ENCODE measurements at regions not wholly inside any gene's neighbourhood (a gene's known extent, or its start where the extent isn't known, plus 50 kb on each side); places are given as distances from the start of the nearest gene placed in this dataset.

DNA sequence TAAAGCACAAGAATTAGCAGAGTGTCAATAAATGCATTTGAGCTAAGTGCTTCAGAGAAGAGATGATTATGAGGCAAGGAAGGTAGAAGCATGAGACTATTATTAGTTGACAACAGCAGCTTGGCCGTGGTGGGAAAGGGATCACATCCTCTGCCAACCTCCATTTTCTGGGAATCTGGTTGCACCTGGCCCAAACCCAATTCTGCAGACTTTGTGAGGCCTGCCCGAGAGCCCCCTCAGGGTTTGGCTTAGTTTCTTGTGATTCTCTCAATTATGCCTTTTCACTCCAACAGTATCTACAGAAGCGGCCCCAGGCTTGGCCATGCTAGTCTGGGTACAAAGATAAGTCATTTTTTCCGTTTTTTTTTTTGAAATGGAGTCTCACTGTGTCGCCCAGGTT, 111.0 kb upstream of the B3GAT2 start:
- peaks cover 2% of the 10 kb centered on the region for H3K4me1 ChIP-seq (ENCODE audit: insufficient read depth, low read length)
- no peak overlapping the region for H3K27ac ChIP-seq (ENCODE audit: low read depth, low read length)
- no peaks in the 10 kb centered on the region for H4K20me1 ChIP-seq (ENCODE audit: insufficient read depth, low read length)
- H3K79me2 ChIP-seq (ENCODE audit: insufficient read depth, low read length) = no peaks in the 10 kb centered on the region
- H3K4me2 ChIP-seq (ENCODE audit: insufficient read depth, low read length) = no peak overlapping the region
- H2AFZ ChIP-seq (ENCODE audit: low read length) = no peak overlapping the region
- no peaks in the 10 kb centered on the region for H3K27me3 ChIP-seq (ENCODE audit: insufficient read depth, low read length)
- H3K9me3 ChIP-seq (ENCODE audit: low read depth, low read length) = no peaks in the 10 kb centered on the region
- DNase-seq (ENCODE audit: insufficient read length, low spot score, missing footprints) = no peak
- no peaks in the 10 kb centered on the region for H3K36me3 ChIP-seq (ENCODE audit: insufficient read depth, low read length)
- H3K4me3 ChIP-seq (ENCODE audit: insufficient read depth, low read length) = no peak overlapping the region
- TF ChIP-seq, protein P1, sequence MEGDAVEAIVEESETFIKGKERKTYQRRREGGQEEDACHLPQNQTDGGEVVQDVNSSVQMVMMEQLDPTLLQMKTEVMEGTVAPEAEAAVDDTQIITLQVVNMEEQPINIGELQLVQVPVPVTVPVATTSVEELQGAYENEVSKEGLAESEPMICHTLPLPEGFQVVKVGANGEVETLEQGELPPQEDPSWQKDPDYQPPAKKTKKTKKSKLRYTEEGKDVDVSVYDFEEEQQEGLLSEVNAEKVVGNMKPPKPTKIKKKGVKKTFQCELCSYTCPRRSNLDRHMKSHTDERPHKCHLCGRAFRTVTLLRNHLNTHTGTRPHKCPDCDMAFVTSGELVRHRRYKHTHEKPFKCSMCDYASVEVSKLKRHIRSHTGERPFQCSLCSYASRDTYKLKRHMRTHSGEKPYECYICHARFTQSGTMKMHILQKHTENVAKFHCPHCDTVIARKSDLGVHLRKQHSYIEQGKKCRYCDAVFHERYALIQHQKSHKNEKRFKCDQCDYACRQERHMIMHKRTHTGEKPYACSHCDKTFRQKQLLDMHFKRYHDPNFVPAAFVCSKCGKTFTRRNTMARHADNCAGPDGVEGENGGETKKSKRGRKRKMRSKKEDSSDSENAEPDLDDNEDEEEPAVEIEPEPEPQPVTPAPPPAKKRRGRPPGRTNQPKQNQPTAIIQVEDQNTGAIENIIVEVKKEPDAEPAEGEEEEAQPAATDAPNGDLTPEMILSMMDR (IDR thresholded peaks at IDR 0.05; ENCODE audit: extremely low read depth, low read depth, low read length) = no peak

DNA sequence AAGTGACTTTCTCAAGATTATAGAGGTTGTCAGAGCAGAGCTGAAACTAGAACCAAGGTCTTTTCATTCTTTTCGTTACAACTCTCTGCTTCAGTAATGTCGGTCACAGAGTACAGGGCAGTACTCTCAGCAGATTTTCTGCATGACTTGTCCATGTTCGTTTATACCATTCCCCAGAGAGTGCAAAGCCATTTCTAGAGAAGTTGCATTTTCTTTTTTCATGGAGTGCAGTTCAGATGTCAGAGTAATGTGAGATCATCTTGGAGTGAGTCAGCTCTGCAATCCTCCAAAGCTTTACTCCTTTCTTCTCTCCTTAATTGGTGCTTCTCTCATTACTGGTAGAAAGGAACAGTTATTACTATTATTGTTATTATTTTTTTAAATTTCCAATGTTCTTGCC, 115.6 kb upstream of the B3GAT2 start:
- H2AFZ ChIP-seq (ENCODE audit: low read length) = no peak overlapping the region
- TF ChIP-seq, protein P1 (IDR thresholded peaks at IDR 0.05; ENCODE audit: extremely low read depth, low read depth, low read length) = no peak
- no peak overlapping the region for H3K27ac ChIP-seq (ENCODE audit: low read depth, low read length)
- H3K4me2 ChIP-seq (ENCODE audit: insufficient read depth, low read length) = no peak overlapping the region
- H3K27me3 ChIP-seq (ENCODE audit: insufficient read depth, low read length) = no peaks in the 10 kb centered on the region
- H3K4me3 ChIP-seq (ENCODE audit: insufficient read depth, low read length) = no peak overlapping the region
- no peaks in the 10 kb centered on the region for H3K36me3 ChIP-seq (ENCODE audit: insufficient read depth, low read length)
- H3K9me3 ChIP-seq (ENCODE audit: low read depth, low read length) = no peaks in the 10 kb centered on the region
- H3K79me2 ChIP-seq (ENCODE audit: insufficient read depth, low read length) = no peaks in the 10 kb centered on the region
- no peak for DNase-seq (ENCODE audit: insufficient read length, low spot score, missing footprints)
- H4K20me1 ChIP-seq (ENCODE audit: insufficient read depth, low read length) = no peaks in the 10 kb centered on the region
- peaks cover 3% of the 10 kb centered on the region for H3K4me1 ChIP-seq (ENCODE audit: insufficient read depth, low read length)

DNA sequence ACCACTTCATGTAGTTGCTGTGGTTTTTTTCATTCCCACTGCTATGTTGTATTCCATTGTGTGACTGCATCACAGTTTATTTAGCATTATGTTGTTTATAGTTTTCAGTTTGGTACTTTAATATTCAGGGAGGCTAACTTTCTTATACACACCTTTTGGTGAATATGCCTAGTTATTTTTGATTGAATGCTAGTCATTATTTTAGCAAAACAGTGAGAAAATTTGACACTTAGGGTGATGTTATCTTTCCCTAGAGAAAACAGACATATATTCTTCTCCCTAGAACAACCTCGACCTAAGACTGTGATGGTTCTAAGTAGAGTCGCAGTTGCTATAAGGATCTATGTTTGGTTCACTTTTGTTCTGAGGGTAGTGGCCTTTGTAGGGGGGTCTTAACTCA, 120.8 kb upstream of the B3GAT2 start:
- no peaks in the 10 kb centered on the region for H3K79me2 ChIP-seq (ENCODE audit: insufficient read depth, low read length)
- peaks cover 7% of the 10 kb centered on the region for H3K4me1 ChIP-seq (ENCODE audit: insufficient read depth, low read length)
- H3K27ac ChIP-seq (ENCODE audit: low read depth, low read length) = no peak overlapping the region
- no peaks in the 10 kb centered on the region for H3K36me3 ChIP-seq (ENCODE audit: insufficient read depth, low read length)
- no peaks in the 10 kb centered on the region for H4K20me1 ChIP-seq (ENCODE audit: insufficient read depth, low read length)
- H3K4me3 ChIP-seq (ENCODE audit: insufficient read depth, low read length) = no peak overlapping the region
- no peak overlapping the region for H2AFZ ChIP-seq (ENCODE audit: low read length)
- TF ChIP-seq, protein P1 (IDR thresholded peaks at IDR 0.05; ENCODE audit: extremely low read depth, low read depth, low read length) = no peak
- H3K9me3 ChIP-seq (ENCODE audit: low read depth, low read length) = no peaks in the 10 kb centered on the region
- no peak overlapping the region for H3K4me2 ChIP-seq (ENCODE audit: insufficient read depth, low read length)
- DNase-seq (ENCODE audit: insufficient read length, low spot score, missing footprints) = no peak
- H3K27me3 ChIP-seq (ENCODE audit: insufficient read depth, low read length) = no peaks in the 10 kb centered on the region

DNA sequence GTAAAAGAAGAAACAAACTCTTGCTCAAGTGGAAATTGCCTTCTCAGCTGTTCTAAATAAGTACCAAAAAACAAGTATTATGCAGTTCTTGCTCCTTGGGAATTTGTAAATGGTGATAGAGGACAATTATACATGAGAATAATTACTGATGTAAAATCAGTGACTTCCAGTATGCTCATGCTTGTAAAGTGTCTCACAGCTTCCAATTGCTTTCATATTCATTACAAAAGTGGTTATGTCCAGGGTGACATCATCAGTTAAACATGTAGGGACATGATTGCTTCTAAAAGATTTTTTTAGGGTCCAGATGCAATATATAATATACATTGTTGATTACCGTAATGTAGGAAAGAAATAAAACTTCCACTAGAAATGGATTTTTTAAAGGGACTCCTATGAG, 122.8 kb upstream of the B3GAT2 start:
- Histone ChIP-seq H3K9me3 (ENCODE audit: low read depth, low read length) (no peaks in the 10 kb centered on the region), H3K79me2 (ENCODE audit: insufficient read depth, low read length) (no peaks in the 10 kb centered on the region), H3K4me2 (ENCODE audit: insufficient read depth, low read length) (no peak overlapping the region), H3K27ac (ENCODE audit: low read depth, low read length) (no peak overlapping the region), H2AFZ (ENCODE audit: low read length) (no peak overlapping the region), H4K20me1 (ENCODE audit: insufficient read depth, low read length) (no peaks in the 10 kb centered on the region), H3K27me3 (ENCODE audit: insufficient read depth, low read length) (no peaks in the 10 kb centered on the region), H3K4me1 (ENCODE audit: insufficient read depth, low read length) (peaks cover 4% of the 10 kb centered on the region), H3K4me3 (ENCODE audit: insufficient read depth, low read length) (no peak overlapping the region), H3K36me3 (ENCODE audit: insufficient read depth, low read length) (no peaks in the 10 kb centered on the region)
- no peak for DNase-seq (ENCODE audit: insufficient read length, low spot score, missing footprints)
- TF ChIP-seq, protein P1 (IDR thresholded peaks at IDR 0.05; ENCODE audit: extremely low read depth, low read depth, low read length) = no peak
